WTC11 (cell line): ENCODE measurements at regions not wholly inside any gene's neighbourhood (a gene's known extent, or its start where the extent isn't known, plus 50 kb on each side); places are given as distances from the start of the nearest gene placed in this dataset.

ENCODE experiments used
- ATAC-seq: fragments of 200-7000 bp; cut with Tn5 transposase; 2 replicates; pipeline ENCODE4 v1.10.0; 2021; ENCODE audit warnings: mild to moderate bottlenecking, moderate library complexity
- CTCF ChIA-PET: fragments of 300-600 bp; sonication (Branson Sonifier 250); formaldehyde crosslinking; loops from one replicate; lab custom pipeline; 2021; ENCODE audit warnings: antibody characterized with exemption; lab: Charles Lee
- POLR2A ChIA-PET: fragments of 350-600 bp; sonication (Branson Sonifier 250); formaldehyde crosslinking; loops from one replicate; lab custom pipeline; 2021; ENCODE audit warnings: antibody characterized with exemption; lab: Charles Lee
- DNase-seq: peaks from one replicate; pipeline ENCODE4 v3.0.0; 2021; ENCODE audit warnings: low spot score
- H3K27ac Mint-ChIP-seq: 2 replicates; pipeline ENCODE4 v1.8.0; 2021; ENCODE audit warnings: mixed read lengths
- H3K27me3 Mint-ChIP-seq: 2 replicates; pipeline ENCODE4 v1.8.0; 2021; ENCODE audit warnings: low read depth, mild to moderate bottlenecking, moderate library complexity, mixed read lengths
- H3K36me3 Mint-ChIP-seq: 2 replicates; pipeline ENCODE4 v1.8.0; 2021; ENCODE audit warnings: mixed read lengths
- H3K4me1 Mint-ChIP-seq: 2 replicates; pipeline ENCODE4 v1.8.0; 2022; ENCODE audit warnings: mixed read lengths
- H3K4me3 Mint-ChIP-seq: 2 replicates; pipeline ENCODE4 v1.8.0; 2021; ENCODE audit warnings: mild to moderate bottlenecking, moderate library complexity, mixed read lengths
- H3K9me3 Mint-ChIP-seq: 2 replicates; pipeline ENCODE4 v1.8.0; 2021; ENCODE audit warnings: mixed read lengths
- AR ChIP-seq: fragments of 250-450 bp; sonication (Bioruptor Pico); IDR thresholded peaks from 2 replicates; pipeline ENCODE4 v1.9.0; 2021; ENCODE audit warnings: mild to moderate bottlenecking
- ARID4B ChIP-seq: sonication (generic); formaldehyde crosslinking; IDR thresholded peaks from 2 replicates; pipeline ENCODE4 v1.8.0; 2023; ENCODE audit warnings: missing genetic modification reagents, mild to moderate bottlenecking, borderline replicate concordance
- ATF6 ChIP-seq: sonication (generic); formaldehyde crosslinking; IDR thresholded peaks from 2 replicates; pipeline ENCODE4 v1.8.1; 2023; ENCODE audit warnings: mild to moderate bottlenecking, missing genetic modification reagents
- CBFB ChIP-seq: sonication (generic); formaldehyde crosslinking; IDR thresholded peaks from 2 replicates; pipeline ENCODE4 v1.8.1; 2022; ENCODE audit warnings: mild to moderate bottlenecking, low read depth, missing genetic modification reagents
- ELF4 ChIP-seq: sonication (generic); formaldehyde crosslinking; IDR thresholded peaks from 2 replicates; pipeline ENCODE4 v1.8.1; 2022; ENCODE audit warnings: low read depth, mild to moderate bottlenecking, moderate library complexity, missing genetic modification reagents
- GABPB1 ChIP-seq: sonication (generic); formaldehyde crosslinking; IDR thresholded peaks from 2 replicates; pipeline ENCODE4 v1.8.1; 2023; ENCODE audit warnings: mild to moderate bottlenecking, missing genetic modification reagents
- HMGA2 ChIP-seq: fragments of 250-450 bp; sonication (Bioruptor Pico); IDR thresholded peaks from 2 replicates; pipeline ENCODE4 v1.4.0; 2021; ENCODE audit warnings: mild to moderate bottlenecking, moderate library complexity
- JAZF1 ChIP-seq: fragments of 250-450 bp; sonication (Bioruptor Pico); IDR thresholded peaks from 2 replicates; pipeline ENCODE4 v1.9.0; 2021; ENCODE audit warnings: moderate library complexity, mild to moderate bottlenecking, inconsistent platforms
- NFATC4 ChIP-seq: fragments of 250-450 bp; sonication (Bioruptor Pico); IDR thresholded peaks from 2 replicates; pipeline ENCODE4 v1.9.0; 2021; ENCODE audit warnings: mild to moderate bottlenecking
- NFE2L1 ChIP-seq: sonication (generic); formaldehyde crosslinking; IDR thresholded peaks from 2 replicates; pipeline ENCODE4 v1.8.1; 2023; ENCODE audit warnings: missing genetic modification reagents
- NR3C1 ChIP-seq: sonication (generic); formaldehyde crosslinking; conservative IDR thresholded peaks from 2 replicates; pipeline ENCODE4 v1.8.1; 2023; ENCODE audit warnings: low read depth, mild to moderate bottlenecking, missing genetic modification reagents
- PREB ChIP-seq: sonication (generic); formaldehyde crosslinking; IDR thresholded peaks from 2 replicates; pipeline ENCODE4 v1.8.1; 2022; ENCODE audit warnings: mild to moderate bottlenecking, missing genetic modification reagents, moderate library complexity, borderline replicate concordance
- PRRX2 ChIP-seq: fragments of 250-450 bp; sonication (Bioruptor Pico); IDR thresholded peaks from 2 replicates; pipeline ENCODE4 v1.8.0; 2021; ENCODE audit warnings: mild to moderate bottlenecking
- SMAD3 ChIP-seq: sonication (generic); formaldehyde crosslinking; IDR thresholded peaks from 2 replicates; pipeline ENCODE4 v1.8.0; 2022; ENCODE audit warnings: missing genetic modification reagents, mild to moderate bottlenecking, borderline replicate concordance
- SMAD4 ChIP-seq: sonication (generic); formaldehyde crosslinking; IDR thresholded peaks from 2 replicates; pipeline ENCODE4 v1.8.0; 2022; ENCODE audit warnings: mild to moderate bottlenecking, missing genetic modification reagents
- TP53 ChIP-seq: sonication (generic); formaldehyde crosslinking; IDR thresholded peaks from 2 replicates; pipeline ENCODE4 v1.8.1; 2023; ENCODE audit warnings: mild to moderate bottlenecking, missing genetic modification reagents
- USF2 ChIP-seq: sonication (generic); formaldehyde crosslinking; IDR thresholded peaks from 2 replicates; pipeline ENCODE4 v1.8.1; 2023; ENCODE audit warnings: mild to moderate bottlenecking, missing genetic modification reagents, moderate library complexity
- ZNF219 ChIP-seq: sonication (generic); formaldehyde crosslinking; IDR thresholded peaks from 2 replicates; pipeline ENCODE4 v1.8.0; 2023; ENCODE audit warnings: missing genetic modification reagents, mild to moderate bottlenecking, borderline replicate concordance
- ZNF317 ChIP-seq: sonication (generic); formaldehyde crosslinking; IDR thresholded peaks from 2 replicates; pipeline ENCODE4 v1.8.1; 2023; ENCODE audit warnings: low read depth, mild to moderate bottlenecking, moderate library complexity, missing genetic modification reagents, borderline replicate concordance
- ZNF512 ChIP-seq: sonication (generic); formaldehyde crosslinking; IDR thresholded peaks from 2 replicates; pipeline ENCODE4 v1.8.1; 2022; ENCODE audit warnings: missing genetic modification reagents, borderline replicate concordance

GRCh38 chr1:95553595-95553994, 319.6 kb downstream of the RWDD3 start:
- H3K27ac Mint-ChIP-seq = no peak overlapping the region
- H3K9me3 Mint-ChIP-seq = peaks cover 52% of the 10 kb centered on the region
- H3K36me3 Mint-ChIP-seq = peaks cover 36% of the 10 kb centered on the region
- no peak for ATAC-seq
- H3K4me3 Mint-ChIP-seq = no peak overlapping the region
- H3K4me1 Mint-ChIP-seq = no peaks in the 10 kb centered on the region
- POLR2A ChIA-PET = no interaction called here
- no peak for DNase-seq
- CTCF ChIA-PET = no interaction called here
- no peak for TF ChIP-seq GABPB1
- TF ChIP-seq ZNF317 (CRISPR knock-in tag) = no peak
- no peak for TF ChIP-seq ZNF512
- TF ChIP-seq JAZF1 (CRISPR knock-in tag) = no peak
- TF ChIP-seq ZNF219 (CRISPR knock-in tag) = no peak
- TF ChIP-seq ATF6 = no peak
- TF ChIP-seq HMGA2 = no peak
- no peak for TF ChIP-seq SMAD3 (CRISPR knock-in tag)
- no peak for TF ChIP-seq CBFB
- no peak for TF ChIP-seq NFATC4 (CRISPR knock-in tag)
- TF ChIP-seq ARID4B (CRISPR knock-in tag) = no peak
- TF ChIP-seq PRRX2 = no peak
- TF ChIP-seq NFE2L1 = no peak
- H3K27me3 Mint-ChIP-seq = peaks cover 4% of the 10 kb centered on the region; the same call in 1 of the 2 replicates

- no peak overlapping the region for H3K27ac Mint-ChIP-seq
- ATAC-seq (no peak), DNase-seq (no peak)
- ChIA-PET CTCF (no interaction called here), POLR2A (no interaction called here)
- peaks cover 44% of the 10 kb centered on the region for H3K36me3 Mint-ChIP-seq
- peaks cover 4% of the 10 kb centered on the region; the same call in 1 of the 2 replicates for H3K27me3 Mint-ChIP-seq
- H3K4me1 Mint-ChIP-seq = no peaks in the 10 kb centered on the region
- H3K4me3 Mint-ChIP-seq = no peak overlapping the region
- peaks cover 60% of the 10 kb centered on the region for H3K9me3 Mint-ChIP-seq
- TF ChIP-seq ZNF512 (no peak), USF2 (CRISPR knock-in tag) (no peak), NR3C1 (CRISPR knock-in tag) (no peak), TP53 (CRISPR knock-in tag) (no peak), AR (CRISPR knock-in tag) (no peak), SMAD4 (no peak), PREB (CRISPR knock-in tag) (no peak), ELF4 (no peak)
These were observed 320.4 kb downstream of the RWDD3 start for GRCh38 chr1:95554408-95554807.
